PC-3 (cell line): ENCODE measurements at regions not wholly inside any gene's neighbourhood (a gene's known extent, or its start where the extent isn't known, plus 50 kb on each side); places are given as distances from the start of the nearest gene placed in this dataset.

ENCODE experiments used
- ATAC-seq: fragments of 200-7000 bp; cut with Tn5 transposase; 2 replicates; pipeline ENCODE4 v1.9.1; 2020; ENCODE audit warnings: mild to moderate bottlenecking, moderate library complexity
- BruUV-seq: library from RNA; stranded (reverse); fragments of 400-500 nt; replicated peaks from 2 replicates; lab custom pipeline; 2021; lab: Mats Ljungman, UMichigan
- CTCF ChIA-PET: fragments of 300-600 bp; sonication (Branson Sonifier 250); formaldehyde crosslinking; loops from one replicate; lab custom pipeline; 2022; ENCODE audit warnings: antibody characterized with exemption; lab: Charles Lee
- POLR2A ChIA-PET: fragments of 300-600 bp; sonication (Branson Sonifier 250); formaldehyde crosslinking; loops from one replicate; lab custom pipeline; 2022; ENCODE audit warnings: antibody characterized with exemption; ENCODE audit not compliant: unreplicated experiment; lab: Charles Lee
- DNase-seq: peaks from one replicate; pipeline ENCODE4 v3.0.0-alpha.2; 2015
- H2AFZ ChIP-seq: fragments of 300-600 bp; sonication (generic); 2 replicates; pipeline ENCODE4 v1.6.0; 2016; ENCODE audit warnings: antibody characterized with exemption, low read length
- H3F3A ChIP-seq: fragments of 300-600 bp; sonication (generic); one replicate; pipeline ENCODE4 v1.6.0; 2017; ENCODE audit warnings: antibody characterized with exemption, low read length, control low read depth, mild to moderate bottlenecking; ENCODE audit not compliant: unreplicated experiment
- H3K27ac ChIP-seq: fragments of 300-600 bp; sonication (generic); 2 replicates; pipeline ENCODE4 v1.5.1; 2016; ENCODE audit warnings: mild to moderate bottlenecking, low read length
- H3K27me3 ChIP-seq: fragments of 300-600 bp; sonication (generic); 2 replicates; pipeline ENCODE4 v1.6.1; 2016; ENCODE audit warnings: low read length, mixed read lengths
- H3K36me3 ChIP-seq: fragments of 300-600 bp; sonication (generic); 2 replicates; pipeline ENCODE4 v1.6.1; 2016; ENCODE audit warnings: low read depth, mixed run types, low read length, mixed read lengths
- H3K4me1 ChIP-seq: fragments of 300-600 bp; sonication (generic); 2 replicates; pipeline ENCODE4 v1.5.1; 2016; ENCODE audit warnings: low read length; ENCODE audit not compliant: insufficient read depth
- H3K4me2 ChIP-seq: fragments of 300-600 bp; sonication (generic); 2 replicates; pipeline ENCODE4 v1.6.0; 2016; ENCODE audit warnings: low read length
- H3K4me3 ChIP-seq: fragments of 300-600 bp; sonication (generic); 2 replicates; pipeline ENCODE4 v1.5.1; 2016; ENCODE audit warnings: mild to moderate bottlenecking, low read length, mixed read lengths
- H3K79me2 ChIP-seq: fragments of 300-600 bp; sonication (generic); 2 replicates; pipeline ENCODE4 v1.6.1; 2017; ENCODE audit warnings: low read length, mixed read lengths
- H3K9ac ChIP-seq: fragments of 300-600 bp; sonication (generic); 2 replicates; pipeline ENCODE4 v1.6.0; 2016; ENCODE audit warnings: mild to moderate bottlenecking, low read length
- H3K9me2 ChIP-seq: fragments of 300-600 bp; sonication (generic); replicated peaks from 2 replicates; pipeline ENCODE4 v1.6.1; 2016; ENCODE audit warnings: mixed run types, low read length, mixed read lengths
- H3K9me3 ChIP-seq: fragments of 300-600 bp; sonication (generic); 2 replicates; pipeline ENCODE4 v1.6.1; 2016; ENCODE audit warnings: low read length, mixed read lengths
- H4K20me1 ChIP-seq: fragments of 300-600 bp; sonication (generic); 2 replicates; pipeline ENCODE4 v1.6.1; 2016; ENCODE audit warnings: low read length, mixed read lengths
- CTCF ChIP-seq: fragments of 300-600 bp; sonication (generic); conservative IDR thresholded peaks from 2 replicates; pipeline ENCODE4 v1.5.1; 2017; ENCODE audit warnings: antibody characterized with exemption, low read depth, mild to moderate bottlenecking, low read length
- EZH2 ChIP-seq: fragments of 300-600 bp; sonication (generic); IDR thresholded peaks from one replicate; pipeline ENCODE4 v1.6.1; 2017; ENCODE audit warnings: antibody characterized with exemption, mild to moderate bottlenecking, low read length; ENCODE audit not compliant: unreplicated experiment
- EZH2phosphoT487 ChIP-seq: fragments of 300-600 bp; sonication (generic); IDR thresholded peaks from 2 replicates; pipeline ENCODE4 v1.6.1; 2018; ENCODE audit warnings: mild to moderate bottlenecking, antibody characterized with exemption, low read length, borderline replicate concordance
- intact Hi-C: fragments of 100-400 bp; cut with micrococcal nuclease; formaldehyde crosslinking; loops from 2 replicates; pipeline ENCODE4 v1.9.0; 2023

DNA sequence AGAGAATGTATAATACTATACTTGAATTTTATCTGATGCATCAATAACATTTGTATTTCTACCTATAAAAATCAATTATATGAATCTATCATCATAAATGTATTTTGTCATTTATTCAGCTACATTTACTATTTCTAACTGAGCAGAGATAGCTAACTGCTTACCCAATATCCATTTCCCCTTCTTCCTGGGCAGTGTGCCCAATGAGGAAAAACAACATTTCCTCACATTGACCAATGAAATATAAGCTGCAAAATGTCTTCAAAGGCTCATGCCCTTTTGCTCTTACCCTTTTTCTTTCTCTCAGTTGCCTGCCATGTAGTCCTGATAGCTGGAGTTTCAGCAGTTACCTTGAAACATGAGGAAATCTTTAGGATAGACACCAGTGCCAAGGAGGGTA is 385.8 kb upstream of the PCSK5 start:
- no peaks in the 10 kb centered on the region for H3K9me3 ChIP-seq
- H3K4me1 ChIP-seq: no peaks in the 10 kb centered on the region
- H4K20me1 ChIP-seq: no peaks in the 10 kb centered on the region
- no peaks in the 10 kb centered on the region for H3K9me2 ChIP-seq
- no peaks in the 10 kb centered on the region for H3K27me3 ChIP-seq
- TF ChIP-seq EZH2 (no peak), CTCF (no peak), EZH2phosphoT487 (no peak)
- no peak overlapping the region for H3K9ac ChIP-seq
- H3K4me2 ChIP-seq: no peak overlapping the region
- no peak overlapping the region for H3K27ac ChIP-seq
- ChIA-PET POLR2A (no interaction called here), CTCF (no interaction called here)
- ATAC-seq: no peak
- no peaks in the 10 kb centered on the region for H3F3A ChIP-seq
- H3K4me3 ChIP-seq: no peak overlapping the region
- BruUV-seq: no TSS peak
- intact Hi-C loops: no loop called here
- H3K79me2 ChIP-seq: no peaks in the 10 kb centered on the region
- H2AFZ ChIP-seq: no peak overlapping the region
- no peak for DNase-seq
- H3K36me3 ChIP-seq: no peaks in the 10 kb centered on the region

DNA sequence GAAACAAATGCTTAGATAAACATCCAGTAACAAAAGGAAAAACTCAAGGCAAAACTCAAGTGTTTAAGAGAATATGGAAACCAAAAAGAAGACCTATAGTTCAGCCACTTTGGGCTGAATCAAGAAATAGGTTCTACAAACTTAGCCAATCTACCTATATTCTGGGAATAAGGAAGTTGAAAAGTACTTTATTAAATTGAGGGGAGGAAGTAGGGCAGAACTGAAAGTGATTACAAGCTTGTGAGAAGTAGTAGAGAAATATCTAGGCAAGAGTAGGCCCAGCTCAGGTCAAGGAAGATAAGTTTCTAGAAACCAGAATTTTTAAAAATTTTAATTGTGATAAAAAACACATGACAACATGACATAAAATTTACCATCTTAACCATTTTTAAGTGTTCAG is 384.8 kb upstream of the PCSK5 start:
- Histone ChIP-seq H4K20me1 (no peaks in the 10 kb centered on the region), H3K4me2 (no peak overlapping the region), H3K36me3 (no peaks in the 10 kb centered on the region), H3K27me3 (no peaks in the 10 kb centered on the region), H2AFZ (no peak overlapping the region), H3K9me2 (no peaks in the 10 kb centered on the region), H3K4me1 (no peaks in the 10 kb centered on the region), H3K4me3 (no peak overlapping the region), H3K9ac (no peak overlapping the region), H3K9me3 (no peaks in the 10 kb centered on the region), H3K79me2 (no peaks in the 10 kb centered on the region), H3F3A (no peaks in the 10 kb centered on the region), H3K27ac (no peak overlapping the region)
- no TSS peak for BruUV-seq
- TF ChIP-seq EZH2phosphoT487: no peak
- no peak for TF ChIP-seq CTCF
- no peak for TF ChIP-seq EZH2
- no peak for ATAC-seq
- DNase-seq: no peak
- intact Hi-C loops: no loop called here
- POLR2A ChIA-PET: no interaction called here
- CTCF ChIA-PET: no interaction called here

GRCh38 chr9:75529463-75529862 is 361.0 kb upstream of the PCSK5 start:
- ATAC-seq: no peak
- Histone ChIP-seq H2AFZ (no peak overlapping the region), H3K9me3 (no peaks in the 10 kb centered on the region), H3K4me2 (no peak overlapping the region), H3K9ac (no peak overlapping the region), H3K36me3 (no peaks in the 10 kb centered on the region), H4K20me1 (no peaks in the 10 kb centered on the region), H3K9me2 (no peaks in the 10 kb centered on the region), H3K79me2 (no peaks in the 10 kb centered on the region), H3F3A (no peaks in the 10 kb centered on the region), H3K4me1 (no peaks in the 10 kb centered on the region), H3K27me3 (no peaks in the 10 kb centered on the region), H3K27ac (no peak overlapping the region), H3K4me3 (no peak overlapping the region)
- intact Hi-C loops: no loop called here
- ChIA-PET CTCF (no interaction called here), POLR2A (no interaction called here)
- no TSS peak for BruUV-seq
- TF ChIP-seq CTCF: no peak
- TF ChIP-seq EZH2: no peak
- TF ChIP-seq EZH2phosphoT487: no peak
- DNase-seq: no peak
